Lower leg skin (tissue), 4 donors: ENCODE measurements at regions not wholly inside any gene's neighbourhood (a gene's known extent, or its start where the extent isn't known, plus 50 kb on each side); places are given as distances from the start of the nearest gene placed in this dataset.

ENCODE experiments used
- DNase-seq, 2 donors: peaks; one replicate each; pipeline ENCODE4 v3.0.0-alpha.2; 2019; ENCODE audit warnings: low spot score in 2 of 2
- H3K4me3 ChIP-seq: fragments of 200-600 bp; sonication (generic); 2 replicates; pipeline ENCODE4 v1.5.1; 2017; ENCODE audit warnings: mild to moderate bottlenecking, low read depth; ENCODE audit not compliant: poor library complexity, severe bottlenecking
- POLR2A ChIP-seq, 2 donors: fragments of 450-650 bp; IDR thresholded peaks; one replicate each; pipeline ENCODE4 v1.6.1; 2016 to 2017; ENCODE audit warnings: antibody characterized with exemption in 2 of 2, mild to moderate bottlenecking in 1 of 2, moderate library complexity in 1 of 2
- WGBS, 2 donors: methylation state at CpG; one replicate each; pipeline ENCODE4 v1.1.5; 2018; 5-methylcytosine and 5-hydroxymethylcytosine counted together
- intact Hi-C: fragments of 100-400 bp; cut with DNase I; formaldehyde crosslinking; loops from one replicate; pipeline ENCODE4 v1.15.0; 2023; ENCODE audit warnings: low total_unique reads
- TF ChIP-seq, protein P1 (sequence below), 3 donors: fragments of 450-650 bp; IDR thresholded peaks; one replicate each; pipeline ENCODE4 v1.5.1; 2016; ENCODE audit warnings: antibody characterized with exemption in 3 of 3, mild to moderate bottlenecking in 3 of 3, moderate library complexity in 2 of 3

DNA sequence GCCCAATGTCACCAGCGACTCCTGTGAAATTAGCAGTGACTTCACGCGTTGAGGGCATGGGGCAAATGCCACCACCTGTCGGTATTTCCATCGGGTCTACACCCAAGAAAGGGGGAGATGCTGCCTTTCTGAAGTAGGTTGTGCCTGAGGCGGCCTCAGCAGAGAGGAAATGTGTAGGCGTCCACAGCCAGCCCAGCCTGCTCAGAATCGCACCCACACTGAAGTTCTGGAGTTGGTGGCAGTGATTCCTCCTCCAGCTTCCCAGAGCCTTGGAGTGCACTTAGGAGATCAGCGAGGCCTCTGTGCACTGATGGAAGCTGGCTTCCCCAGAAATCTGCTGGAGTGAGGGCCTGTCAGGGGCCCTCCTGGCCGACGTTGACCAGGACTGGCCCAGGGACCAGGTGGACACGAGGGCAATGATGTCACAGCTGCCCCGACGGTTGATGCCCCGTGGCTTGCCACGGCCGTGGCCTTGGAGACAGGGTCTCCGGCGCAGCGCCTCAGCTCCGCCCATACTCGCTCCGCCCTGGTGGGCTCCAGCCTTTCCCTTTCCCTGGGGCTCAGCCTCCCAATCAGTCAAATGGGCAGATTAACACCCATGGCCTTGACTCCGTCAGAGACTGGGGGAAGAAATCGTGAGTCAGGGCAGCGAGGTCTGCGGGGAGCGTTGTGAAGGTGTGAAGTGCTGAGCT lies 484.8 kb downstream of the PREX1 start:
- H3K4me3 ChIP-seq, result no peak overlapping the region
- intact Hi-C loops, result no loop called here
- DNase-seq, result peak in 1 of 2 donors; percentile 76
- TF ChIP-seq, protein P1, sequence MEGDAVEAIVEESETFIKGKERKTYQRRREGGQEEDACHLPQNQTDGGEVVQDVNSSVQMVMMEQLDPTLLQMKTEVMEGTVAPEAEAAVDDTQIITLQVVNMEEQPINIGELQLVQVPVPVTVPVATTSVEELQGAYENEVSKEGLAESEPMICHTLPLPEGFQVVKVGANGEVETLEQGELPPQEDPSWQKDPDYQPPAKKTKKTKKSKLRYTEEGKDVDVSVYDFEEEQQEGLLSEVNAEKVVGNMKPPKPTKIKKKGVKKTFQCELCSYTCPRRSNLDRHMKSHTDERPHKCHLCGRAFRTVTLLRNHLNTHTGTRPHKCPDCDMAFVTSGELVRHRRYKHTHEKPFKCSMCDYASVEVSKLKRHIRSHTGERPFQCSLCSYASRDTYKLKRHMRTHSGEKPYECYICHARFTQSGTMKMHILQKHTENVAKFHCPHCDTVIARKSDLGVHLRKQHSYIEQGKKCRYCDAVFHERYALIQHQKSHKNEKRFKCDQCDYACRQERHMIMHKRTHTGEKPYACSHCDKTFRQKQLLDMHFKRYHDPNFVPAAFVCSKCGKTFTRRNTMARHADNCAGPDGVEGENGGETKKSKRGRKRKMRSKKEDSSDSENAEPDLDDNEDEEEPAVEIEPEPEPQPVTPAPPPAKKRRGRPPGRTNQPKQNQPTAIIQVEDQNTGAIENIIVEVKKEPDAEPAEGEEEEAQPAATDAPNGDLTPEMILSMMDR (IDR thresholded peaks at IDR 0.05), result no peak
- TF ChIP-seq POLR2A (IDR thresholded peaks at IDR 0.05), result no peak
- WGBS, 2 donors, result 88 to 89% methylated on average over 16 to 24 of the region's 28 CpGs

DNA sequence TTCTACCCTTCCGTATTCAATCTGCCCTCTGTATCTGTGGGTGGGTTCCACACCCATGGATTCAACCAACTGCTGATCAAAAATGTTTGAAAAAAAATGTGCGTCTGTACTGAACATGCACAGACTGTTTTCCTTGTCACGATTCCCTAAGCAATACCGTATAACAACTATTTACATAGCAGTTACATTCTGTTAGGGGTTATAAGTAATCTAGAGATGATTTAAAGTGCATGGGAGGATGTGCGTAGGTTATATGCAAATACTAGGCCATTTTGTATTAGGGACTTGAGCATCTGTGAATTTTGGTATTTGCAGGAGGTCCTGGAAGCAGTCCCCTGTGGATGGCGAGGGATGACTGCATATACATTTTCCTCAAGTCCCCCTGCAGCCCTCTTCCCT lies 486.9 kb downstream of the PREX1 start:
- TF ChIP-seq, protein P1 (IDR thresholded peaks at IDR 0.05), result no peak
- TF ChIP-seq POLR2A (IDR thresholded peaks at IDR 0.05), result no peak
- WGBS, 2 donors, result 69 to 71% methylated on average over 6 of the region's 6 CpGs
- intact Hi-C loops, result no loop called here
- no peak overlapping the region for H3K4me3 ChIP-seq
- DNase-seq, result no peak

DNA sequence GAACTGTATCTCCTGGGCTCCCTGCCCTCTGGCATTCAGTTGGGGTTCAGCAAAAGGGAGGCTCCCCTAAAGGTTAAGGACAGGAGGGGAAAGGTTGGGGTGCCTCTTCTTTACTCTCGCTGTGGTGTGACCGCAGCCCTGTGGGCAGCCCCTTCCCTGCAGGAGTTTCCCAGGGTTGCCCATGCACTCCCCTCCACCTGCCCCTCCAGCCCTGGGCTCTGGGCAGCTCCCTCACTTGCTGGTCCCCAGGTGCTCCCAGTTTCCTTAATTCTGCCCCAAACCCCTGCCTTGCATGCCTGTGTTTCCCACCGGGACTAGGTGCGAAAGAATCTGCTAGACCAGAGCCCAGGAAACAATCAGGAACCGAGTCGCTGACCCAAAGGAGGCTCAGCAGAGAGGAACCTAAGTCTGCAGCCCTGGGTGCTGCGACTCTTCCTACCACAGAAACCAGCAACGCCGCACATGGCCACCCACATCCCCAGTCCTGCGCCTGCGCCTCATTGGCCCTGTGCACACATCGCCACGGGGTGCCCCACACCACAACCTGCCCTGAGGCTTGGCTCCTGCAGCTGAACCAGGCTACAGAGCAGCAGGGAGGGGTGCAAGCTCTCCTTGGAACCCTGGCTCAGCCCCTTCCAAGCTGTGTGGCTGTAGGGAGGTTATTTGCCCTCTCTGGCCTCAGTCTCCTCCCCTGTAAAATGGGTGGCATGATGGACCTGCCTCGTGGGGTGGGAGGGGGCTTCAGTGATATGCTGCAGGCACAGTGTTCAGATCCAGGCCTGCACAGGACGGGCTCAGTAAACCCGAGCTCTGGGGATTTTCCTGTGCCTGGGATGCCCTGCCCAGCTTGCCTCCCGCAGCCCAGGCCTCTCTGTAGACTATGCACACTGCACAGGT lies 487.6 kb downstream of the PREX1 start:
- 69 to 74% methylated on average over 16 of the region's 17 CpGs for WGBS, 2 donors
- TF ChIP-seq POLR2A (IDR thresholded peaks at IDR 0.05), result no peak
- TF ChIP-seq, protein P1 (IDR thresholded peaks at IDR 0.05), result no peak
- DNase-seq, result peak in 1 of 2 donors; percentile 71
- no peak overlapping the region for H3K4me3 ChIP-seq
- intact Hi-C loops, result no loop called here

DNA sequence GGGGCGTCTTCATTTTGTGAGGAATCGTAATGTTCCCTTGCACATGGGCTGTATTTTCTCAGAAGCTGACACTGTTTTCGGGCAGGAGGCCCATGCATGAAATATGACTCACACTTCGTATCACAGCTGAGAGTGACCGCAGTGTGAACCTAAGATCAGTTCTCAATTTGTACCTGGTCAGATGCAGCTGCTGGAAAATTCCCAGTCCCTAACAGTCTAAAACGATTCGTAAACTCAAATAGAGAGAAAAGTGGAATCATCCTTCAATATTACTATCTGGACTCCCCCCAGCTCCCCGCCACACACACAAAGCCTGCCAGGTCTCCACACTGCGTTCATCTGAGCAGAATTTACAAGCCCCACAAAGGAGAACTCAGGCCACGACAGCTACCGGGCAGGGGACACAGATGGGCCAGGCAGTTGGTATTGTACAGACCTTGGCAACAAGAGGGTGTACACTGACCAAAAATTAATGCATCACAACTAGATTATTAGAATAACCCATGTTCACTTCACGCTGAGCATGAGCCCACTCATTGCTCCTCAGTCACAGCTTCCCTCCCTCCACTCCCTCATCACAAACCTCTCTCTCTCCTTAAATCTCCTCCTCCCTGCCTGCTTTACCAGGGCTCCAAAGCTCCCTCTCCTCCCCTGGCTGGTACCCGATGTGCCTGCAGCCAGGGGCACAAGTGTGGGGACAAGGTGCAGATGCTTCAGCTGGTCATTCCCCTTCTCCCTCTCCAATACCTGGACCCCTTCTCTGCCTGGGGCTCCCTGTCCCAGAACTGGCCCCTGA lies 488.4 kb downstream of the PREX1 start:
- peak in 1 of 2 donors; percentile 75 for DNase-seq
- intact Hi-C loops, result no loop called here
- 61 to 66% methylated on average over 13 of the region's 13 CpGs for WGBS, 2 donors
- no peak for TF ChIP-seq POLR2A (IDR thresholded peaks at IDR 0.05)
- TF ChIP-seq, protein P1 (IDR thresholded peaks at IDR 0.05), result no peak
- H3K4me3 ChIP-seq, result no peak overlapping the region

DNA sequence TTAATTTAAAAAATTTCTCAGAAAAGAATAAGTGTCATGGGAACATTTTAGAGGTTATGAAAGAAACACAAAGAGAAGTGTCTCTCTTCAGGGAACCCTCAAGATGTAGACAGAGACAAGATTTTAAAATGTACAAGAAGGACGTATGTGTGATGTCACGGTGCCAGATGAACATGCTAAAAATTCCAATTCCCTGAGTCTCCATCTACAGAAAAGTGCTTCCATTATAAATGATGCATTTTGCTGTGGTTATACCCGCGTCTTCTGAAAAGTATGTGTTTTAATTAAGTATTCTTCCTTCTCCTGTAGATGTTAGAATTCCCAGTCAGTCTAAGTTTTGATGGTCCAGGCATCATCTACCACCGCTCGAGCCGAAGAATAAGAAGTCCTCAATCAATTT lies 489.1 kb downstream of the PREX1 start:
- WGBS, 2 donors, result 59 to 73% methylated on average over 7 of the region's 7 CpGs
- intact Hi-C loops, result no loop called here
- TF ChIP-seq, protein P1 (IDR thresholded peaks at IDR 0.05), result no peak
- TF ChIP-seq POLR2A (IDR thresholded peaks at IDR 0.05), result no peak
- no peak overlapping the region for H3K4me3 ChIP-seq
- DNase-seq, result peak in 1 of 2 donors; percentile 39
